ENCODE measurements at regions not wholly inside any gene's neighbourhood (a gene's known extent, or its start where the extent isn't known, plus 50 kb on each side); places are given as distances from the start of the nearest gene placed in this dataset.

DNA sequence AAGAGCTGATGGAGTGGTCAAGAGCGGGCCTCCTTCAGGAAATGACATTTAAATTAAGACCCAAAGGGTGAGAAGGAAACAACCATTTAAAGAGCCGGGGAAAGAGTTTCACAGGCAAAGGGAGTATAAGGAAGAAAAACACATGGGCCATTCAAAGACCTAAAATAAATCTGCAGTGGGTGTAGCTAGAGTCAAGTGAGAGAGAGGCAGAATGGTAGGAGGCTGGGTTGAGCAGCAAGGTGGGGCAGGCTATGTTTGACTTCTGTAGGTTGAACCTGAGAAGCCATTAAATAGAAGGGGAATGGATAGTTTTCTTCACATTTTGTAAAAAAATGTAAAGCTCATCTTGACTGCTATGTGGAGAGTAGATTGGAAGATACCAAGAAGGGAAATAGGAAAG, 183.8 kb downstream of the LACC1 start:
- no peak for TF ChIP-seq POLR2AphosphoS5 (IDR thresholded peaks at IDR 0.05)
- TF ChIP-seq, protein P1, sequence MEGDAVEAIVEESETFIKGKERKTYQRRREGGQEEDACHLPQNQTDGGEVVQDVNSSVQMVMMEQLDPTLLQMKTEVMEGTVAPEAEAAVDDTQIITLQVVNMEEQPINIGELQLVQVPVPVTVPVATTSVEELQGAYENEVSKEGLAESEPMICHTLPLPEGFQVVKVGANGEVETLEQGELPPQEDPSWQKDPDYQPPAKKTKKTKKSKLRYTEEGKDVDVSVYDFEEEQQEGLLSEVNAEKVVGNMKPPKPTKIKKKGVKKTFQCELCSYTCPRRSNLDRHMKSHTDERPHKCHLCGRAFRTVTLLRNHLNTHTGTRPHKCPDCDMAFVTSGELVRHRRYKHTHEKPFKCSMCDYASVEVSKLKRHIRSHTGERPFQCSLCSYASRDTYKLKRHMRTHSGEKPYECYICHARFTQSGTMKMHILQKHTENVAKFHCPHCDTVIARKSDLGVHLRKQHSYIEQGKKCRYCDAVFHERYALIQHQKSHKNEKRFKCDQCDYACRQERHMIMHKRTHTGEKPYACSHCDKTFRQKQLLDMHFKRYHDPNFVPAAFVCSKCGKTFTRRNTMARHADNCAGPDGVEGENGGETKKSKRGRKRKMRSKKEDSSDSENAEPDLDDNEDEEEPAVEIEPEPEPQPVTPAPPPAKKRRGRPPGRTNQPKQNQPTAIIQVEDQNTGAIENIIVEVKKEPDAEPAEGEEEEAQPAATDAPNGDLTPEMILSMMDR (IDR thresholded peaks at IDR 0.05) = no peak
- TF ChIP-seq POLR2A (IDR thresholded peaks at IDR 0.05) = no peak
